ENCODE measurements at regions not wholly inside any gene's neighbourhood (a gene's known extent, or its start where the extent isn't known, plus 50 kb on each side); places are given as distances from the start of the nearest gene placed in this dataset.

- H3K4me3 ChIP-seq (ENCODE audit: low read length): no peak overlapping the region
- ATAC-seq (no peak), DNase-seq (no peak)
- intact Hi-C loops (cut with micrococcal nuclease): no loop called here
- H3K9me3 ChIP-seq (ENCODE audit: control insufficient read depth, insufficient read depth, low read length): no peaks in the 10 kb centered on the region
- no peak overlapping the region for H3K27ac ChIP-seq (ENCODE audit: low read length)
- H3K27ac Mint-ChIP-seq: no peak overlapping the region
- H3K4me3 Mint-ChIP-seq: no peak overlapping the region
- TF ChIP-seq CTCF (IDR thresholded peaks at IDR 0.05): no peak
- H3K36me3 ChIP-seq (ENCODE audit: control insufficient read depth, insufficient read depth, low read length): no peaks in the 10 kb centered on the region
- WGBS (ENCODE audit: insufficient coverage): 70% methylated on average over 10 of the region's 10 CpGs
- H3K9me3 Mint-ChIP-seq: peaks cover 0 to 2% of the 10 kb centered on the region in 2 donors
- no peaks in the 10 kb centered on the region for H3K36me3 Mint-ChIP-seq
- H3K27me3 Mint-ChIP-seq (ENCODE audit: low read depth in 2 of 2): no peaks in the 10 kb centered on the region
- no peaks in the 10 kb centered on the region for H3K4me1 Mint-ChIP-seq
- no peaks in the 10 kb centered on the region for H3K4me1 ChIP-seq (ENCODE audit: control insufficient read depth, insufficient read depth, low read length)
- H3K27me3 ChIP-seq (ENCODE audit: control insufficient read depth, insufficient read depth, low read length): no peaks in the 10 kb centered on the region
Observed at GRCh38 chr6:10033223-10033829, 381.5 kb downstream of the TFAP2A start.

GRCh38 chr6:10031617-10032016 lies 383.3 kb downstream of the TFAP2A start:
- Histone ChIP-seq H3K27ac (ENCODE audit: low read length) (no peak overlapping the region), H3K4me3 (ENCODE audit: low read length) (no peak overlapping the region), H3K27me3 (ENCODE audit: control insufficient read depth, insufficient read depth, low read length) (no peaks in the 10 kb centered on the region), H3K9me3 (ENCODE audit: control insufficient read depth, insufficient read depth, low read length) (no peaks in the 10 kb centered on the region), H3K4me1 (ENCODE audit: control insufficient read depth, insufficient read depth, low read length) (no peaks in the 10 kb centered on the region), H3K36me3 (ENCODE audit: control insufficient read depth, insufficient read depth, low read length) (no peaks in the 10 kb centered on the region)
- H3K27ac Mint-ChIP-seq: no peak overlapping the region
- H3K4me1 Mint-ChIP-seq: no peaks in the 10 kb centered on the region
- no peak overlapping the region for H3K4me3 Mint-ChIP-seq
- peaks cover 0 to 2% of the 10 kb centered on the region in 2 donors for H3K9me3 Mint-ChIP-seq
- no peaks in the 10 kb centered on the region for H3K36me3 Mint-ChIP-seq
- H3K27me3 Mint-ChIP-seq (ENCODE audit: low read depth in 2 of 2): no peaks in the 10 kb centered on the region
- TF ChIP-seq CTCF (IDR thresholded peaks at IDR 0.05): no peak
- 92% methylated on average over 1 of the region's 2 CpGs for WGBS (ENCODE audit: insufficient coverage)
- intact Hi-C loops (cut with micrococcal nuclease): no loop called here
- DNase-seq (no peak), ATAC-seq (no peak)

- H3K9me3 Mint-ChIP-seq: peaks cover 0 to 2% of the 10 kb centered on the region in 2 donors
- H3K27ac Mint-ChIP-seq: no peak overlapping the region
Observed at GRCh38 chr6:10030942-10031537, 383.8 kb downstream of the TFAP2A start.

More at GRCh38 chr6:10030942-10031537, 383.8 kb downstream of the TFAP2A start:
- Mint-ChIP-seq H3K36me3 (no peaks in the 10 kb centered on the region), H3K4me1 (no peaks in the 10 kb centered on the region), H3K4me3 (no peak overlapping the region), H3K27me3 (ENCODE audit: low read depth in 2 of 2) (no peaks in the 10 kb centered on the region)
- TF ChIP-seq CTCF (IDR thresholded peaks at IDR 0.05): peak; percentile 17
- DNase-seq: peak in 1 of 2 donors; percentile 1
- Histone ChIP-seq H3K27ac (ENCODE audit: low read length) (no peak overlapping the region), H3K4me3 (ENCODE audit: low read length) (no peak overlapping the region), H3K4me1 (ENCODE audit: control insufficient read depth, insufficient read depth, low read length) (no peaks in the 10 kb centered on the region), H3K36me3 (ENCODE audit: control insufficient read depth, insufficient read depth, low read length) (no peaks in the 10 kb centered on the region), H3K27me3 (ENCODE audit: control insufficient read depth, insufficient read depth, low read length) (no peaks in the 10 kb centered on the region), H3K9me3 (ENCODE audit: control insufficient read depth, insufficient read depth, low read length) (no peaks in the 10 kb centered on the region)
- intact Hi-C loops (cut with micrococcal nuclease): no loop called here
- no peak for ATAC-seq
- WGBS (ENCODE audit: insufficient coverage): 78% methylated on average over 6 of the region's 8 CpGs

Measured in natural killer cell (primary cell).